HEK293T (cell line): ENCODE measurements at regions not wholly inside any gene's neighbourhood (a gene's known extent, or its start where the extent isn't known, plus 50 kb on each side); places are given as distances from the start of the nearest gene placed in this dataset.
A peak's percentile ranks its signal among the peaks of the same experiment; 100 is the strongest.

Experiments
- CTCF ChIA-PET: fragments of 350-600 bp; formaldehyde crosslinking; extraction: SDS; loops from one replicate; lab custom pipeline; 2021; ENCODE audit warnings: antibody characterized with exemption, inconsistent platforms; lab: Yijun Ruan, JAX
- POLR2A ChIA-PET: fragments of 350-600 bp; formaldehyde crosslinking; extraction: SDS; loops from one replicate; lab custom pipeline; 2020; ENCODE audit warnings: antibody characterized with exemption, inconsistent platforms; lab: Yijun Ruan, JAX
- DNase-seq: peaks from one replicate; pipeline ENCODE4 v3.0.0; 2012; ENCODE audit warnings: mixed read lengths; ENCODE audit errors: extremely low spot score
- ARNT ChIP-seq: fragments of 450-650 bp; IDR thresholded peaks from 2 replicates; pipeline ENCODE4 v1.6.1; 2017; ENCODE audit warnings: mild to moderate bottlenecking
- BHLHE40 ChIP-seq: fragments of 450-650 bp; IDR thresholded peaks from 2 replicates; pipeline ENCODE4 v1.6.1; 2016; ENCODE audit warnings: mild to moderate bottlenecking, moderate library complexity, borderline replicate concordance
- CTBP1 ChIP-seq: fragments of 450-650 bp; IDR thresholded peaks from 2 replicates; pipeline ENCODE4 v1.6.1; 2016; ENCODE audit warnings: borderline replicate concordance
- ELF4 ChIP-seq: fragments of 450-650 bp; IDR thresholded peaks from 2 replicates; pipeline ENCODE4 v1.6.1; 2017; ENCODE audit warnings: antibody characterized with exemption
- FOXA1 ChIP-seq: fragments of 450-650 bp; IDR thresholded peaks from 2 replicates; pipeline ENCODE4 v1.6.1; 2016; ENCODE audit warnings: mild to moderate bottlenecking
- FOXK2 ChIP-seq: fragments of 450-650 bp; IDR thresholded peaks from 2 replicates; pipeline ENCODE4 v1.6.1; 2016; ENCODE audit warnings: mild to moderate bottlenecking
- FOXM1 ChIP-seq: fragments of 450-650 bp; IDR thresholded peaks from 2 replicates; pipeline ENCODE4 v1.6.1; 2017; ENCODE audit warnings: mild to moderate bottlenecking, borderline replicate concordance
- HDGF ChIP-seq: fragments of 450-650 bp; IDR thresholded peaks from 2 replicates; pipeline ENCODE4 v1.6.1; 2017; ENCODE audit warnings: antibody characterized with exemption, borderline replicate concordance
- L3MBTL2 ChIP-seq: fragments of 450-650 bp; conservative IDR thresholded peaks from 2 replicates; pipeline ENCODE4 v1.6.1; 2016; ENCODE audit warnings: mild to moderate bottlenecking
- LEF1 ChIP-seq: fragments of 450-650 bp; IDR thresholded peaks from 2 replicates; pipeline ENCODE4 v1.6.1; 2017; ENCODE audit warnings: mild to moderate bottlenecking, borderline replicate concordance
- NFRKB ChIP-seq: fragments of 450-650 bp; IDR thresholded peaks from 2 replicates; pipeline ENCODE4 v1.6.1; 2016; ENCODE audit warnings: mild to moderate bottlenecking, moderate library complexity
- PKNOX1 ChIP-seq: fragments of 450-650 bp; IDR thresholded peaks from 2 replicates; pipeline ENCODE4 v1.6.1; 2016
- SP1 ChIP-seq: fragments of 450-650 bp; IDR thresholded peaks from 2 replicates; pipeline ENCODE4 v1.6.1; 2017
- SUZ12 ChIP-seq: fragments of 450-650 bp; IDR thresholded peaks from 2 replicates; pipeline ENCODE4 v1.6.1; 2016; ENCODE audit warnings: mild to moderate bottlenecking
- TARDBP ChIP-seq: fragments of 450-650 bp; IDR thresholded peaks from 2 replicates; pipeline ENCODE4 v1.6.1; 2016
- ZNF384 ChIP-seq: fragments of 450-650 bp; IDR thresholded peaks from 2 replicates; pipeline ENCODE4 v1.6.1; 2016

GRCh38 chr10:8815969-8816368, 761.5 kb downstream of the GATA3 start:
- ChIA-PET CTCF (no interaction called here), POLR2A (no interaction called here)
- TF ChIP-seq ARNT: no peak
- TF ChIP-seq ELF4: no peak
- no peak for TF ChIP-seq FOXM1
- TF ChIP-seq FOXA1: no peak
- TF ChIP-seq BHLHE40: no peak
- no peak for TF ChIP-seq FOXK2
- TF ChIP-seq L3MBTL2: no peak
- TF ChIP-seq SUZ12: no peak
- TF ChIP-seq HDGF: no peak
- TF ChIP-seq SP1: no peak
- DNase-seq: no peak

- CTCF ChIA-PET: no interaction called here
- POLR2A ChIA-PET: no interaction called here
- TF ChIP-seq FOXK2 (no peak), PKNOX1 (no peak), CTBP1 (no peak), TARDBP (no peak), SUZ12 (no peak), ELF4 (no peak), HDGF (no peak), SP1 (no peak)
- DNase-seq: no peak
These were observed 762.8 kb downstream of the GATA3 start for GRCh38 chr10:8817299-8817698.

GRCh38 chr10:8825611-8826010, 771.1 kb downstream of the GATA3 start:
- CTCF ChIA-PET: no interaction called here
- no peak for TF ChIP-seq CTBP1
- TF ChIP-seq NFRKB: no peak
- TF ChIP-seq FOXM1: no peak
- no peak for TF ChIP-seq FOXK2
- no peak for TF ChIP-seq SUZ12
- no peak for DNase-seq
- POLR2A ChIA-PET: no interaction called here

- 0 out of 2 replicates have a peak, but pooled peaks have one; percentile 10 for TF ChIP-seq PKNOX1
- TF ChIP-seq BHLHE40: no peak
- POLR2A ChIA-PET: no interaction called here
- no peak for DNase-seq
- CTCF ChIA-PET: interaction anchor here (0.6 kb wide), 1 partner anchor 480 kb away, joined by 3 read pairs; no protein-coding TSS in a partner anchor
These were observed 775.1 kb downstream of the GATA3 start for GRCh38 chr10:8829592-8829991.

- no peak for TF ChIP-seq FOXM1
- TF ChIP-seq LEF1: no peak
- ChIA-PET POLR2A (no interaction called here), CTCF (interaction anchor here (0.6 kb wide), 1 partner anchor 480 kb away, joined by 3 read pairs; no protein-coding TSS in a partner anchor)
- DNase-seq: no peak
These were observed 775.6 kb downstream of the GATA3 start for GRCh38 chr10:8830048-8830447.

GRCh38 chr10:8830876-8831275, 776.4 kb downstream of the GATA3 start:
- no peak for TF ChIP-seq TARDBP
- TF ChIP-seq ZNF384: no peak
- TF ChIP-seq HDGF: no peak
- no peak for TF ChIP-seq ELF4
- TF ChIP-seq CTBP1: no peak
- TF ChIP-seq FOXM1: no peak
- TF ChIP-seq FOXK2: no peak
- TF ChIP-seq SP1: no peak
- TF ChIP-seq PKNOX1: no peak
- TF ChIP-seq FOXA1: no peak
- no peak for TF ChIP-seq LEF1
- ChIA-PET CTCF (no interaction called here), POLR2A (no interaction called here)
- DNase-seq: no peak

GRCh38 chr10:8835453-8836167, 781.1 kb downstream of the GATA3 start:
- POLR2A ChIA-PET: no interaction called here
- CTCF ChIA-PET: no interaction called here
- DNase-seq: no peak
- no peak for TF ChIP-seq FOXM1
- TF ChIP-seq FOXA1: no peak
- no peak for TF ChIP-seq PKNOX1
- no peak for TF ChIP-seq FOXK2
- no peak for TF ChIP-seq HDGF
- TF ChIP-seq TARDBP: no peak
- TF ChIP-seq SUZ12: no peak
- no peak for TF ChIP-seq ARNT
- no peak for TF ChIP-seq SP1
- no peak for TF ChIP-seq L3MBTL2
- TF ChIP-seq LEF1: no peak
- no peak for TF ChIP-seq BHLHE40
- no peak for TF ChIP-seq ELF4
- no peak for TF ChIP-seq ZNF384
- no peak for TF ChIP-seq NFRKB
- no peak for TF ChIP-seq CTBP1
